Left lung (tissue), 4 donors: ENCODE measurements at regions not wholly inside any gene's neighbourhood (a gene's known extent, or its start where the extent isn't known, plus 50 kb on each side); places are given as distances from the start of the nearest gene placed in this dataset.
A peak's percentile ranks its signal among the peaks of the same experiment; 100 is the strongest.

Experiments used
- ATAC-seq: fragments of 200-7000 bp; cut with Tn5 transposase; one replicate; pipeline ENCODE4 v1.9.1; 2020; ENCODE audit warnings: moderate library complexity
- DNase-seq, 4 donors: peaks; one replicate each; pipeline ENCODE4 v3.0.0-alpha.2; 2013 to 2020
- H3K27ac ChIP-seq, 2 donors: fragments of 200-600 bp; sonication (generic) in 1 of 2; one replicate each; pipeline versions ENCODE4 v1.5.0 to v1.8.0; 2020 to 2021
- H3K27me3 ChIP-seq, 2 donors: fragments of 200-600 bp; sonication (generic) in 1 of 2; one replicate each; pipeline versions ENCODE4 v1.5.0 to v1.8.0; 2020 to 2021
- H3K36me3 ChIP-seq, 2 donors: fragments of 200-600 bp; sonication (generic) in 1 of 2; one replicate each; pipeline versions ENCODE4 v1.5.0 to v1.8.0; 2020 to 2021
- H3K4me1 ChIP-seq, 2 donors: fragments of 200-600 bp; one replicate each; pipeline ENCODE4 v1.8.0; 2021
- H3K4me3 ChIP-seq, 2 donors: fragments of 200-600 bp; sonication (generic) in 1 of 2; one replicate each; pipeline versions ENCODE4 v1.5.0 to v1.8.0; 2020 to 2021; ENCODE audit warnings: mild to moderate bottlenecking in 1 of 2
- H3K9me3 ChIP-seq, 2 donors: fragments of 200-600 bp; sonication (generic) in 1 of 2; one replicate each; pipeline versions ENCODE4 v1.5.0 to v1.8.0; 2020 to 2021
- CTCF ChIP-seq, 2 donors: fragments of 200-600 bp; sonication (generic) in 1 of 2; IDR thresholded peaks; one replicate each; pipeline versions ENCODE4 v1.5.0 to v1.8.0; 2021; ENCODE audit warnings: antibody characterized with exemption in 2 of 2
- intact Hi-C, 2 donors: fragments of 100-400 bp; cut with DNase I; formaldehyde crosslinking; loops; one replicate each; pipeline versions ENCODE4 v1.11.2 to v1.14.2; 2022
- donor health status: DM: no; HTN: yes; CAD: no.
- donor health status: DM: no; HTN: no; CAD: no.

- Histone ChIP-seq H3K27me3 (no peaks in the 10 kb centered on the region), H3K4me1 (no peaks in the 10 kb centered on the region), H3K36me3 (no peaks in the 10 kb centered on the region), H3K9me3 (no peaks in the 10 kb centered on the region), H3K4me3 (no peak overlapping the region), H3K27ac (no peak overlapping the region)
- ATAC-seq (no peak), DNase-seq (no peak)
- intact Hi-C loops = no loop called here
- TF ChIP-seq CTCF (IDR thresholded peaks at IDR 0.05) = no peak
Observed at GRCh38 chr1:219299420-219299819, 125.7 kb downstream of the LYPLAL1 start.

DNA sequence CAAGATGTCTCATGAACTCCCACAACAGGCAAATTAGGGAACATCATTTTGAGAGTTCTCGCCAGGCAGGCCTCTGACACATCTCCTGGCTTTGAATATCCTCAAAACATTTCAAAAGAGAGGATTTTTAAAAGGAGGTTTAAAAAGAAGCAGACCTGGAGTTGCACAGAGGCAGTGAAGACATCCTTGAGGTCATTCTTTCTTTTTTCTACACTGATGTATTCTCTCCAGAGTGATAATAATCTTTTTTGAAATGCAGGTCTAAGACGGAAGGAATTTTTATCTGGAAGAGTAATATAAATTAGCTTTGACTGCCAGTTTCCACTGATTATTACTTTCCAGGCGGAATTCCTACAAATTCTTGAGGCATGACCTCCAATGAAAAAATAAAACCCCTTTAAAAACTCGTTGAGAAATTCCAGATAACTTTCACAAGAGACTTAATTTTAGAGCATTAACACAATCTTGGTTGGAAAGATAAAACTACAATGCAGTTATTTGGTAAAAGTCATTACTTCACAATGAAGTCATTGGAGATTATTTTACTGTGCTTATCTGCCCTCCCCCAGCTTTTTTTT is 125.0 kb downstream of the LYPLAL1 start:
- Histone ChIP-seq H3K9me3 (no peaks in the 10 kb centered on the region), H3K27ac (peak overlapping the region in 1 of 2 donors; percentile 49), H3K36me3 (no peaks in the 10 kb centered on the region), H3K4me1 (no peaks in the 10 kb centered on the region), H3K4me3 (no peak overlapping the region), H3K27me3 (no peaks in the 10 kb centered on the region)
- intact Hi-C loops = no loop called here
- DNase-seq (no peak), ATAC-seq (peak; percentile 39)
- no peak for TF ChIP-seq CTCF (IDR thresholded peaks at IDR 0.05)

DNA sequence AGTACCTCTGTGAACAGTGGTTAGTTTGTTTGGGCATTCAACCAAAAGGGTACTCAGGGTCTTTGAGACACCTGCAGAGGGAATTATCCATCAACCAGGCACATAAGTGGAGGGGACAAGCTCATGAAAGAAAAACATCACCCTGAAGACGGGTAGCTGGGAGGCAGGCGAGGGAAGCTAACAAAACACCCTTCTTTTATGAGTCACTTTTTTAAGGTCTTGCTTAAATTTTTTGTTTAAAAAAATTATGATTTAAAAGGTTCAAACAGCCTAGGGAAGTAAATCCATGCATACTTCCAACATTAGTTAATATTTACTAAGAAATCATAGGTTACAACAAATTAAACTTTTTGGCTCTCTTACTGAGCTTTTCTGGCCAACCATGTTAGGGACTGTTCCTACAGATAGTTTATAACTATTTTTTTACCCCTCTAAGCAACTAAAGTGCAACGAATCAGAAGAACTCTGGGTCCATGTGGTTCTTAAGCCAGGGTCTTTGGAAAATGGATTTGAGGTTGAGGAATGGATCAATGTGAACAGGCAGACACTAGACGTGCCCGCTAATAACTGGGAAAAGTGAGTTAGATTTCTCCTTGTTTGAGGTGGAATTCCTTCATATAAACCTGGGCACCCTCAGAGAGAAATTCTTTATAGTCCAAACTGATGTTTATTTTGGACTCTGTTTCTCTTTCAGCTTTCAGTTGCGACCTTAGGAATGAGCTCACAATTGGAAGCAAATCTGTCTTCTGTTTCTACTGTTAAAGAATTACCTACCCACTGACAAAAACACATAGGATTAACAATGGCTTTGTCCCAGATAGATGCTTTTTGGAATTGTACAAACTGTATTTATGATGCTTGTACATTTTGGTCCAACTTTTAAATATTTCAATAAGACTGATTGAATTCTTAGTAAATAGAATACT is 123.0 kb downstream of the LYPLAL1 start:
- Histone ChIP-seq H3K4me3 (no peak overlapping the region), H3K36me3 (no peaks in the 10 kb centered on the region), H3K27ac (no peak overlapping the region), H3K4me1 (no peaks in the 10 kb centered on the region), H3K27me3 (no peaks in the 10 kb centered on the region), H3K9me3 (no peaks in the 10 kb centered on the region)
- intact Hi-C loops = no loop called here
- DNase-seq = no peak
- no peak for ATAC-seq
- TF ChIP-seq CTCF (IDR thresholded peaks at IDR 0.05) = no peak

- no peaks in the 10 kb centered on the region for H3K4me1 ChIP-seq
- no peaks in the 10 kb centered on the region for H3K27me3 ChIP-seq
- TF ChIP-seq CTCF (IDR thresholded peaks at IDR 0.05) = no peak
- ATAC-seq (no peak), DNase-seq (no peak)
- intact Hi-C loops = no loop called here
- no peaks in the 10 kb centered on the region for H3K9me3 ChIP-seq
- H3K4me3 ChIP-seq = no peak overlapping the region
- no peak overlapping the region for H3K27ac ChIP-seq
- H3K36me3 ChIP-seq = no peaks in the 10 kb centered on the region
Observed at GRCh38 chr1:219294251-219294650, 120.6 kb downstream of the LYPLAL1 start.

GRCh38 chr1:219293410-219293809 is 119.7 kb downstream of the LYPLAL1 start:
- intact Hi-C loops = no loop called here
- H3K36me3 ChIP-seq = no peaks in the 10 kb centered on the region
- no peaks in the 10 kb centered on the region for H3K9me3 ChIP-seq
- no peak overlapping the region for H3K4me3 ChIP-seq
- TF ChIP-seq CTCF (IDR thresholded peaks at IDR 0.05) = no peak
- peak in 2 of 4 donors; percentile 72 to 75 for DNase-seq
- H3K4me1 ChIP-seq = no peaks in the 10 kb centered on the region
- H3K27ac ChIP-seq = no peak overlapping the region
- ATAC-seq = no peak
- H3K27me3 ChIP-seq = no peaks in the 10 kb centered on the region
